Endothelial cell of umbilical vein (primary cell): ENCODE measurements at regions not wholly inside any gene's neighbourhood (a gene's known extent, or its start where the extent isn't known, plus 50 kb on each side); places are given as distances from the start of the nearest gene placed in this dataset.

Experiments
- BruUV-seq: library from RNA; stranded (reverse); fragments of 400-500 nt; replicated peaks from 2 replicates; lab custom pipeline; 2021; lab: Mats Ljungman, UMichigan
- CTCF ChIA-PET: fragments of 300-600, 350-600 bp; sonication (Branson Sonifier 250); formaldehyde crosslinking; loops from one replicate; lab custom pipeline; 2021; ENCODE audit warnings: antibody characterized with exemption, inconsistent platforms; lab: Charles Lee
- POLR2A ChIA-PET: fragments of 300-600, 350-600 bp; sonication (Branson Sonifier 250); formaldehyde crosslinking; loops from one replicate; lab custom pipeline; 2021; ENCODE audit warnings: antibody characterized with exemption, inconsistent platforms; lab: Charles Lee
- DNase-seq: peaks from one replicate; pipeline ENCODE4 v3.0.0-alpha.2; 2011; ENCODE audit warnings: low read depth, low spot score
- FAIRE-seq: peaks from 2 replicates; lab custom pipeline; 2011; peaks lifted over from hg19 to GRCh38; lab: Jason Lieb, UNC
- H2AFZ ChIP-seq: 2 replicates; pipeline ENCODE4 v1.6.0; 2012; ENCODE audit warnings: low read depth, low read length, control low read depth, inconsistent platforms
- H3K27ac ChIP-seq: 2 replicates; pipeline ENCODE4 v1.5.1; 2011; ENCODE audit warnings: low read depth, mild to moderate bottlenecking, control low read depth, low read length, moderate library complexity; ENCODE audit not compliant: insufficient read depth
- H3K27me3 ChIP-seq, 2 experiments: 2 replicates each; pipeline versions ENCODE4 v1.6.0 to v1.6.1; 2011; ENCODE audit warnings: low read length in 2 of 2, mixed read lengths in 1 of 2; ENCODE audit not compliant: control insufficient read depth in 2 of 2, insufficient read depth in 2 of 2
- H3K36me3 ChIP-seq, 2 experiments: 2 replicates in 1 of 2; 3 replicates in 1 of 2; pipeline ENCODE4 v1.5.1; 2011; ENCODE audit warnings: low read length in 2 of 2, mild to moderate bottlenecking in 1 of 2, moderate library complexity in 1 of 2; ENCODE audit not compliant: control insufficient read depth in 2 of 2, insufficient read depth in 2 of 2; ENCODE audit errors: extremely low read depth in 1 of 2
- H3K4me1 ChIP-seq: 3 replicates; pipeline ENCODE4 v1.5.1; 2011; ENCODE audit warnings: mild to moderate bottlenecking, low read length; ENCODE audit not compliant: control insufficient read depth, insufficient read depth; ENCODE audit errors: extremely low read depth
- H3K4me2 ChIP-seq: 2 replicates; pipeline ENCODE4 v1.6.1; 2011; ENCODE audit warnings: low read length, control low read depth, mixed read lengths; ENCODE audit not compliant: insufficient read depth
- H3K4me3 ChIP-seq, 3 experiments: fragments of 200-600 bp in 1 of 3; sonication (generic), shearing (Covaris generic) in 1 of 3; replicated peaks in 1 of 3; 2 replicates each; pipeline ENCODE4 v1.5.1; 2011 to 2016; ENCODE audit warnings: control low read depth in 3 of 3, low read length in 3 of 3, mild to moderate bottlenecking in 2 of 3, inconsistent platforms in 1 of 3, low read depth in 1 of 3, moderate library complexity in 1 of 3; ENCODE audit not compliant: insufficient read depth in 1 of 3
- H3K79me2 ChIP-seq: 2 replicates; pipeline ENCODE4 v1.6.0; 2012; ENCODE audit warnings: low read length, inconsistent platforms; ENCODE audit not compliant: control insufficient read depth, insufficient read depth
- H3K9ac ChIP-seq: replicated peaks from 2 replicates; pipeline ENCODE3; 2011; ENCODE audit warnings: low read length, control low read depth; ENCODE audit not compliant: insufficient read depth; ENCODE audit errors: extremely low read depth
- H3K9me1 ChIP-seq: replicated peaks from 3 replicates; pipeline ENCODE4 v1.6.0; 2011; ENCODE audit warnings: mild to moderate bottlenecking, low read length; ENCODE audit not compliant: control insufficient read depth, insufficient read depth; ENCODE audit errors: extremely low read depth
- H3K9me3 ChIP-seq: replicated peaks from 2 replicates; pipeline ENCODE4 v1.5.1; 2012; ENCODE audit warnings: low read length, inconsistent platforms; ENCODE audit not compliant: control insufficient read depth, insufficient read depth
- H4K20me1 ChIP-seq: replicated peaks from 2 replicates; pipeline ENCODE3; 2011; ENCODE audit warnings: mild to moderate bottlenecking, low read length; ENCODE audit not compliant: control insufficient read depth, insufficient read depth; ENCODE audit errors: extremely low read depth
- EZH2 ChIP-seq: IDR thresholded peaks from 2 replicates; pipeline ENCODE4 v1.6.1; 2012; ENCODE audit warnings: borderline replicate concordance, low read depth, mild to moderate bottlenecking, moderate library complexity, low read length, inconsistent platforms; ENCODE audit not compliant: severe bottlenecking
- FOS ChIP-seq: IDR thresholded peaks from 2 replicates; pipeline ENCODE4 v1.6.1; 2011; ENCODE audit warnings: mild to moderate bottlenecking, low read length, moderate library complexity, borderline replicate concordance; ENCODE audit not compliant: insufficient read depth
- GATA2 ChIP-seq: IDR thresholded peaks from 2 replicates; pipeline ENCODE4 v1.7.0; 2011; ENCODE audit warnings: low read depth, mild to moderate bottlenecking, moderate library complexity, mixed read lengths, low read length; ENCODE audit not compliant: insufficient read length, insufficient read depth
- JUN ChIP-seq: IDR thresholded peaks from 2 replicates; pipeline ENCODE4 v1.6.1; 2011; ENCODE audit warnings: borderline replicate concordance, low read depth; ENCODE audit not compliant: insufficient read length, insufficient read depth
- MYC ChIP-seq: IDR thresholded peaks from one replicate; pipeline ENCODE4 v1.6.1; 2011; ENCODE audit warnings: mild to moderate bottlenecking, low read depth, low read length
- POLR2A ChIP-seq: IDR thresholded peaks from 2 replicates; pipeline ENCODE4 v1.6.1; 2012; ENCODE audit warnings: low read depth, mild to moderate bottlenecking, control low read depth, low read length
- POLR2AphosphoS5 ChIP-seq: IDR thresholded peaks from 2 replicates; pipeline ENCODE4 v1.6.1; 2012; ENCODE audit warnings: low read depth, mild to moderate bottlenecking, control low read depth, low read length, moderate library complexity; ENCODE audit not compliant: insufficient read depth
- dilution Hi-C: fragments of 300-500 bp; cut with MboI; formaldehyde crosslinking; loops from one replicate; pipeline ENCODE4 v1.15.0; 2019; ENCODE audit warnings: low sequenced_read_pairs; ENCODE audit not compliant: extremely low pct_ligation_motif_present
- intact Hi-C: fragments of 100-400 bp; cut with micrococcal nuclease; formaldehyde crosslinking; loops from one replicate; pipeline ENCODE4 v1.10.0; 2022
- TF ChIP-seq, protein P1 (sequence below): IDR thresholded peaks from 2 replicates; pipeline ENCODE4 v1.6.1; 2011; ENCODE audit not compliant: insufficient read depth, insufficient read length
- TF ChIP-seq, protein P2 (sequence below), 2 donors: IDR thresholded peaks; 1 replicate in 1 of 2; 2 replicates in 1 of 2; pipeline ENCODE4 v1.5.1; 2011; ENCODE audit warnings: low read length in 2 of 2, mild to moderate bottlenecking in 2 of 2, moderate library complexity in 2 of 2, control low read depth in 1 of 2, inconsistent platforms in 1 of 2, low read depth in 1 of 2; ENCODE audit not compliant: insufficient read depth in 1 of 2; ENCODE audit errors: extremely low read depth in 1 of 2

DNA sequence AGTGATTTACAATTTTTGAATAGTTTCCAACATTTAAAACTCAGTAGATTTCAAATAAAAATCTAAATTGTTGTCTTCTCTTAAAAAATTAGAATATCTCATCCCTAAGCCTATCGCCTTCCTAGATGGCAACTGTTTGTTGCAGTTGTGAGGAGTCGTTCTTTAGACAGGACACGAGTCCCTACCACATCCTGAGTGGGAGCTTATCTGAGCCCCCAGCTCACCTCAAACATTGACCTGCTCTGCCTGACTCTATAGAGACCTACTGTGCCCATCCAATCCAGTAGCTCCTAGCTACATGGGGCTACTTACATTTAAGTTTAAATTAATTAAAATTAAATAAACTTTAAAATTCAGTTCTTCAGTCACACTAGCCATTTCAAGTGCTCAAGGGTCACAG, 434.7 kb downstream of the FOXO1 start:
- POLR2A ChIA-PET: no interaction called here
- H3K36me3 ChIP-seq: no peaks in the 10 kb centered on the region
- dilution Hi-C loops: no loop called here
- H3K79me2 ChIP-seq: no peaks in the 10 kb centered on the region
- no peaks in the 10 kb centered on the region for H3K9me3 ChIP-seq
- no peaks in the 10 kb centered on the region for H3K9me1 ChIP-seq
- no peak for FAIRE-seq
- H2AFZ ChIP-seq: no peak overlapping the region
- no peak for DNase-seq
- no TSS peak for BruUV-seq
- CTCF ChIA-PET: interaction anchor here (1.0 kb wide), 1 partner anchor 16 kb away, joined by 3 read pairs; no protein-coding TSS in a partner anchor
- intact Hi-C loops: no loop called here
- no peaks in the 10 kb centered on the region for H3K27me3 ChIP-seq
- H3K4me2 ChIP-seq: no peak overlapping the region
- H3K27ac ChIP-seq: no peak overlapping the region
- no peaks in the 10 kb centered on the region for H4K20me1 ChIP-seq
- TF ChIP-seq, protein P1, sequence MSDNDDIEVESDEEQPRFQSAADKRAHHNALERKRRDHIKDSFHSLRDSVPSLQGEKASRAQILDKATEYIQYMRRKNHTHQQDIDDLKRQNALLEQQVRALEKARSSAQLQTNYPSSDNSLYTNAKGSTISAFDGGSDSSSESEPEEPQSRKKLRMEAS: no peak
- no peak for TF ChIP-seq POLR2AphosphoS5
- TF ChIP-seq, protein P2, sequence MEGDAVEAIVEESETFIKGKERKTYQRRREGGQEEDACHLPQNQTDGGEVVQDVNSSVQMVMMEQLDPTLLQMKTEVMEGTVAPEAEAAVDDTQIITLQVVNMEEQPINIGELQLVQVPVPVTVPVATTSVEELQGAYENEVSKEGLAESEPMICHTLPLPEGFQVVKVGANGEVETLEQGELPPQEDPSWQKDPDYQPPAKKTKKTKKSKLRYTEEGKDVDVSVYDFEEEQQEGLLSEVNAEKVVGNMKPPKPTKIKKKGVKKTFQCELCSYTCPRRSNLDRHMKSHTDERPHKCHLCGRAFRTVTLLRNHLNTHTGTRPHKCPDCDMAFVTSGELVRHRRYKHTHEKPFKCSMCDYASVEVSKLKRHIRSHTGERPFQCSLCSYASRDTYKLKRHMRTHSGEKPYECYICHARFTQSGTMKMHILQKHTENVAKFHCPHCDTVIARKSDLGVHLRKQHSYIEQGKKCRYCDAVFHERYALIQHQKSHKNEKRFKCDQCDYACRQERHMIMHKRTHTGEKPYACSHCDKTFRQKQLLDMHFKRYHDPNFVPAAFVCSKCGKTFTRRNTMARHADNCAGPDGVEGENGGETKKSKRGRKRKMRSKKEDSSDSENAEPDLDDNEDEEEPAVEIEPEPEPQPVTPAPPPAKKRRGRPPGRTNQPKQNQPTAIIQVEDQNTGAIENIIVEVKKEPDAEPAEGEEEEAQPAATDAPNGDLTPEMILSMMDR (IDR thresholded peaks at IDR 0.05; ENCODE audit: extremely low read depth in 1 of 2, insufficient read depth in 1 of 2, low read depth in 1 of 2, low read length in 2 of 2): no peak
- TF ChIP-seq POLR2A: no peak
- no peak for TF ChIP-seq GATA2
- TF ChIP-seq JUN: no peak
- TF ChIP-seq FOS: no peak
- no peak for TF ChIP-seq EZH2
- TF ChIP-seq MYC: no peak
- H3K4me1 ChIP-seq: peaks cover 12% of the 10 kb centered on the region
- no peak overlapping the region for H3K9ac ChIP-seq
- no peak overlapping the region for H3K4me3 ChIP-seq
